B cell (primary cell): ENCODE measurements at regions not wholly inside any gene's neighbourhood (a gene's known extent, or its start where the extent isn't known, plus 50 kb on each side); places are given as distances from the start of the nearest gene placed in this dataset.

Source experiments
- CTCF ChIP-seq: fragments of 200-600 bp; IDR thresholded peaks from one replicate; pipeline ENCODE4 v1.8.0; 2022; ENCODE audit warnings: antibody characterized with exemption, mild to moderate bottlenecking
- EZH2 ChIP-seq: IDR thresholded peaks from 2 replicates; pipeline ENCODE4 v1.6.1; 2012; ENCODE audit warnings: borderline replicate concordance, low read depth, mild to moderate bottlenecking, moderate library complexity, low read length; ENCODE audit not compliant: insufficient read depth, poor library complexity, severe bottlenecking

GRCh38 chr20:60680554-60680953, 571.5 kb upstream of the CDH4 start:
- TF ChIP-seq CTCF (no peak), EZH2 (no peak)
